ENCODE measurements at regions not wholly inside any gene's neighbourhood (a gene's known extent, or its start where the extent isn't known, plus 50 kb on each side); places are given as distances from the start of the nearest gene placed in this dataset.

GRCh38 chr5:72598401-72599064 is 91.3 kb upstream of the ZNF366 start:
- Histone ChIP-seq H3K9me3 (peaks cover 0 to 7% of the 10 kb centered on the region in 2 donors), H3K4me1 (peaks cover 0 to 27% of the 10 kb centered on the region in 2 donors), H3K27me3 (no peaks in the 10 kb centered on the region), H3K27ac (peak overlapping the region; percentile 53 to 72), H3K36me3 (no peaks in the 10 kb centered on the region), H3K4me3 (no peak overlapping the region)
- no peak for TF ChIP-seq CTCF (IDR thresholded peaks at IDR 0.05)
- DNase-seq (ENCODE audit: low spot score): no peak

- H3K36me3 ChIP-seq: no peaks in the 10 kb centered on the region
- peaks cover 0 to 7% of the 10 kb centered on the region in 2 donors for H3K9me3 ChIP-seq
- H3K4me1 ChIP-seq: peaks cover 0 to 27% of the 10 kb centered on the region in 2 donors
- no peak for DNase-seq (ENCODE audit: low spot score)
- peak overlapping the region; percentile 53 to 72 for H3K27ac ChIP-seq
- H3K4me3 ChIP-seq: no peak overlapping the region
- no peak for TF ChIP-seq CTCF (IDR thresholded peaks at IDR 0.05)
- H3K27me3 ChIP-seq: no peaks in the 10 kb centered on the region
Measured at GRCh38 chr5:72597456-72597948, 90.3 kb upstream of the ZNF366 start.

- TF ChIP-seq CTCF (IDR thresholded peaks at IDR 0.05): no peak
- Histone ChIP-seq H3K9me3 (peaks cover 0 to 7% of the 10 kb centered on the region in 2 donors), H3K36me3 (no peaks in the 10 kb centered on the region), H3K4me1 (peaks cover 0 to 27% of the 10 kb centered on the region in 2 donors), H3K27me3 (no peaks in the 10 kb centered on the region), H3K4me3 (no peak overlapping the region), H3K27ac (peak overlapping the region; percentile 53 to 72)
- DNase-seq (ENCODE audit: low spot score): no peak
Measured at GRCh38 chr5:72596956-72597355, 89.7 kb upstream of the ZNF366 start.

- Histone ChIP-seq H3K4me3 (no peak overlapping the region), H3K4me1 (no peaks in the 10 kb centered on the region), H3K36me3 (no peaks in the 10 kb centered on the region), H3K9me3 (no peaks in the 10 kb centered on the region), H3K27ac (no peak overlapping the region), H3K27me3 (no peaks in the 10 kb centered on the region)
- TF ChIP-seq CTCF (IDR thresholded peaks at IDR 0.05): no peak
- no peak for DNase-seq (ENCODE audit: low spot score)
Measured at GRCh38 chr5:72588640-72589039, 81.4 kb upstream of the ZNF366 start.

- TF ChIP-seq CTCF (IDR thresholded peaks at IDR 0.05): no peak
Measured at GRCh38 chr5:72587661-72588308, 80.6 kb upstream of the ZNF366 start.

More at GRCh38 chr5:72587661-72588308, 80.6 kb upstream of the ZNF366 start:
- H3K4me1 ChIP-seq: no peaks in the 10 kb centered on the region
- no peaks in the 10 kb centered on the region for H3K36me3 ChIP-seq
- DNase-seq (ENCODE audit: low spot score): no peak
- no peaks in the 10 kb centered on the region for H3K27me3 ChIP-seq
- H3K9me3 ChIP-seq: no peaks in the 10 kb centered on the region
- no peak overlapping the region for H3K4me3 ChIP-seq
- H3K27ac ChIP-seq: peak overlapping the region in 1 of 2 donors; percentile 0
